H9 (cell line): ENCODE measurements at regions not wholly inside any gene's neighbourhood (a gene's known extent, or its start where the extent isn't known, plus 50 kb on each side); places are given as distances from the start of the nearest gene placed in this dataset.

Experiments
- DNase-seq: peaks from one replicate; pipeline ENCODE4 v3.0.0-alpha.2; 2017
- H2AFZ ChIP-seq: one replicate; pipeline ENCODE4 v1.6.1; 2013; ENCODE audit warnings: mild to moderate bottlenecking, low read length, control low read depth, moderate library complexity
- H2AK5ac ChIP-seq: 2 replicates; pipeline ENCODE4 v1.6.1; 2013; ENCODE audit warnings: low read length, control low read depth, mixed read lengths; ENCODE audit not compliant: insufficient read length
- H2BK120ac ChIP-seq: one replicate; pipeline ENCODE4 v1.6.1; 2013; ENCODE audit warnings: low read depth, mild to moderate bottlenecking, low read length, control low read depth, inconsistent platforms; ENCODE audit not compliant: poor library complexity, severe bottlenecking
- H2BK12ac ChIP-seq: 2 replicates; pipeline ENCODE4 v1.6.1; 2013; ENCODE audit warnings: low read length, control low read depth, mixed read lengths, low read depth; ENCODE audit not compliant: insufficient read length
- H2BK15ac ChIP-seq: 2 replicates; pipeline ENCODE4 v1.6.1; 2013; ENCODE audit warnings: low read depth, low read length, control low read depth
- H2BK20ac ChIP-seq: one replicate; pipeline ENCODE4 v1.6.1; 2013; ENCODE audit warnings: low read depth, mild to moderate bottlenecking, low read length, control low read depth, inconsistent platforms; ENCODE audit not compliant: poor library complexity, severe bottlenecking
- H2BK5ac ChIP-seq: 2 replicates; pipeline ENCODE4 v1.6.1; 2013; ENCODE audit warnings: low read length, control low read depth, mixed read lengths; ENCODE audit not compliant: insufficient read length
- H3K14ac ChIP-seq: 2 replicates; pipeline ENCODE4 v1.6.1; 2013; ENCODE audit warnings: low read length, control low read depth; ENCODE audit not compliant: insufficient read depth
- H3K18ac ChIP-seq: 2 replicates; pipeline ENCODE4 v1.6.1; 2013; ENCODE audit warnings: low read depth, mild to moderate bottlenecking, mixed read lengths, low read length, control low read depth; ENCODE audit not compliant: insufficient read length
- H3K23ac ChIP-seq: 2 replicates; pipeline ENCODE4 v1.6.1; 2013; ENCODE audit warnings: low read length, control low read depth, mixed read lengths, low read depth; ENCODE audit not compliant: insufficient read length
- H3K23me2 ChIP-seq: 2 replicates; pipeline ENCODE4 v1.6.1; 2013; ENCODE audit warnings: low read depth, mild to moderate bottlenecking, mixed read lengths, low read length, control low read depth; ENCODE audit not compliant: insufficient read length, poor library complexity, severe bottlenecking
- H3K27ac ChIP-seq: 2 replicates; pipeline ENCODE4 v1.5.1; 2013; ENCODE audit warnings: low read length, control low read depth, mixed read lengths, low read depth; ENCODE audit not compliant: insufficient read length
- H3K27me3 ChIP-seq: 2 replicates; pipeline ENCODE4 v1.6.1; 2013; ENCODE audit warnings: low read length, control low read depth, inconsistent platforms; ENCODE audit not compliant: insufficient read depth
- H3K4ac ChIP-seq: 2 replicates; pipeline ENCODE4 v1.6.1; 2013; ENCODE audit warnings: low read depth, mild to moderate bottlenecking, control low read depth, inconsistent platforms, low read length, moderate library complexity
- H3K4me1 ChIP-seq: 2 replicates; pipeline ENCODE4 v1.6.1; 2013; ENCODE audit warnings: low read length, control low read depth, inconsistent platforms; ENCODE audit not compliant: insufficient read depth
- H3K4me2 ChIP-seq: 2 replicates; pipeline ENCODE4 v1.6.1; 2013; ENCODE audit warnings: low read length, control low read depth, mixed read lengths; ENCODE audit not compliant: insufficient read length, insufficient read depth
- H3K56ac ChIP-seq: 2 replicates; pipeline ENCODE4 v1.6.1; 2013; ENCODE audit warnings: low read depth, mild to moderate bottlenecking, mixed read lengths, low read length, control low read depth; ENCODE audit not compliant: insufficient read length
- H3K79me1 ChIP-seq: 2 replicates; pipeline ENCODE4 v1.6.1; 2013; ENCODE audit warnings: low read depth, mild to moderate bottlenecking, moderate library complexity, low read length, control low read depth, inconsistent platforms; ENCODE audit not compliant: insufficient read depth, poor library complexity, severe bottlenecking
- H3K79me2 ChIP-seq: 2 replicates; pipeline ENCODE4 v1.6.1; 2013; ENCODE audit warnings: low read length, control low read depth, inconsistent platforms; ENCODE audit not compliant: insufficient read depth
- H3K9ac ChIP-seq: 2 replicates; pipeline ENCODE4 v1.6.1; 2013; ENCODE audit warnings: low read length, control low read depth, mixed read lengths; ENCODE audit not compliant: insufficient read length; ENCODE audit errors: extremely low read depth
- H3K9me3 ChIP-seq: one replicate; pipeline ENCODE4 v1.6.1; 2013; ENCODE audit warnings: low read depth, low read length, inconsistent platforms; ENCODE audit not compliant: control insufficient read depth
- H3T11ph ChIP-seq: one replicate; pipeline ENCODE4 v1.6.1; 2013; ENCODE audit warnings: mild to moderate bottlenecking, low read length, control low read depth, inconsistent platforms
- H4K20me1 ChIP-seq: one replicate; pipeline ENCODE4 v1.6.1; 2013; ENCODE audit not compliant: control insufficient read depth, insufficient read length, insufficient read depth
- H4K5ac ChIP-seq: 2 replicates; pipeline ENCODE4 v1.6.1; 2013; ENCODE audit warnings: low read depth, mild to moderate bottlenecking, mixed read lengths, low read length, control low read depth; ENCODE audit not compliant: insufficient read length
- H4K8ac ChIP-seq: replicated peaks from 2 replicates; pipeline ENCODE4 v1.6.1; 2013; ENCODE audit warnings: low read length, control low read depth, mixed read lengths, low read depth; ENCODE audit not compliant: insufficient read length
- H4K91ac ChIP-seq: 2 replicates; pipeline ENCODE4 v1.6.1; 2013; ENCODE audit warnings: low read depth, mild to moderate bottlenecking, moderate library complexity, mixed read lengths, low read length, control low read depth; ENCODE audit not compliant: insufficient read length
- H3K27ac Mint-ChIP-seq, 3 experiments: 2 replicates in 2 of 3; 3 replicates in 1 of 3; pipeline ENCODE4 v1.8.0; 2020 to 2021; ENCODE audit warnings: mixed read lengths in 3 of 3, mild to moderate bottlenecking in 1 of 3, moderate library complexity in 1 of 3
- H3K27me3 Mint-ChIP-seq: 2 replicates; pipeline ENCODE4 v1.8.0; 2021; ENCODE audit warnings: low read depth, mild to moderate bottlenecking, moderate library complexity, mixed read lengths
- H3K36me3 Mint-ChIP-seq, 3 experiments: 2 replicates in 2 of 3; 3 replicates in 1 of 3; pipeline ENCODE4 v1.8.0; 2020 to 2021; ENCODE audit warnings: low read depth in 3 of 3, mixed read lengths in 3 of 3; ENCODE audit not compliant: insufficient read depth in 1 of 3
- H3K4me1 Mint-ChIP-seq, 2 experiments: 2 replicates each; pipeline ENCODE4 v1.8.0; 2020; ENCODE audit warnings: mixed read lengths in 2 of 2
- H3K4me3 Mint-ChIP-seq, 2 experiments: 2 replicates in 1 of 2; 3 replicates in 1 of 2; pipeline ENCODE4 v1.8.0; 2020 to 2021; ENCODE audit warnings: mild to moderate bottlenecking in 2 of 2, mixed read lengths in 2 of 2, moderate library complexity in 1 of 2
- H3K9me3 Mint-ChIP-seq, 2 experiments: 2 replicates in 1 of 2; 3 replicates in 1 of 2; pipeline ENCODE4 v1.8.0; 2020; ENCODE audit warnings: mild to moderate bottlenecking in 2 of 2, mixed read lengths in 2 of 2, moderate library complexity in 1 of 2
- CTCF ChIP-seq: fragments of 200-600 bp; sonication (generic); conservative IDR thresholded peaks from 3 replicates; pipeline ENCODE4 v1.8.0; 2021; ENCODE audit warnings: antibody characterized with exemption, mild to moderate bottlenecking
- WGBS: extraction: QIAGEN DNeasy Blood & Tissue Kit; methylation state at CpG from one replicate; pipeline ENCODE4 v1.1.7; 2013; ENCODE audit warnings: missing lambda C conversion rate, low lambda C conversion rate, mixed read lengths; ENCODE audit not compliant: insufficient read length; ENCODE audit errors: extremely low coverage; 5-methylcytosine and 5-hydroxymethylcytosine counted together

GRCh38 chr5:3217114-3217513, 378.5 kb upstream of the IRX1 start:
- Histone ChIP-seq H2BK20ac (no peak overlapping the region), H3K4me2 (no peak overlapping the region), H2BK120ac (no peak overlapping the region), H3K9me3 (no peaks in the 10 kb centered on the region), H3K14ac (no peak overlapping the region), H3K23ac (no peak overlapping the region), H2BK5ac (no peak overlapping the region), H4K20me1 (no peaks in the 10 kb centered on the region), H3K27ac (no peak overlapping the region), H2AFZ (no peak overlapping the region), H3K56ac (no peak overlapping the region), H3K23me2 (no peaks in the 10 kb centered on the region), H3K4me1 (no peaks in the 10 kb centered on the region), H4K8ac (no peak overlapping the region), H3T11ph (no peak overlapping the region), H3K18ac (no peak overlapping the region), H2BK12ac (no peak overlapping the region), H3K79me1 (no peaks in the 10 kb centered on the region), H3K79me2 (no peaks in the 10 kb centered on the region), H4K91ac (no peak overlapping the region), H3K4ac (no peak overlapping the region), H3K9ac (no peak overlapping the region), H2AK5ac (no peak overlapping the region), H2BK15ac (no peak overlapping the region), H3K27me3 (no peaks in the 10 kb centered on the region), H4K5ac (no peak overlapping the region)
- no CpG with 5 or more reads among the region's 10 CpGs for WGBS
- no peak for TF ChIP-seq CTCF
- H3K9me3 Mint-ChIP-seq, result no peaks in the 10 kb centered on the region
- no peak for DNase-seq
- H3K36me3 Mint-ChIP-seq, result no peaks in the 10 kb centered on the region
- no peak overlapping the region for H3K4me3 Mint-ChIP-seq
- H3K27ac Mint-ChIP-seq, result no peak overlapping the region
- H3K4me1 Mint-ChIP-seq, result peaks cover 5 to 10% of the 10 kb centered on the region in 2 experiments; a peak in 3 of 4 replicates
- H3K27me3 Mint-ChIP-seq, result peaks cover 1% of the 10 kb centered on the region
